ENCODE measurements at regions not wholly inside any gene's neighbourhood (a gene's known extent, or its start where the extent isn't known, plus 50 kb on each side); places are given as distances from the start of the nearest gene placed in this dataset.

DNA sequence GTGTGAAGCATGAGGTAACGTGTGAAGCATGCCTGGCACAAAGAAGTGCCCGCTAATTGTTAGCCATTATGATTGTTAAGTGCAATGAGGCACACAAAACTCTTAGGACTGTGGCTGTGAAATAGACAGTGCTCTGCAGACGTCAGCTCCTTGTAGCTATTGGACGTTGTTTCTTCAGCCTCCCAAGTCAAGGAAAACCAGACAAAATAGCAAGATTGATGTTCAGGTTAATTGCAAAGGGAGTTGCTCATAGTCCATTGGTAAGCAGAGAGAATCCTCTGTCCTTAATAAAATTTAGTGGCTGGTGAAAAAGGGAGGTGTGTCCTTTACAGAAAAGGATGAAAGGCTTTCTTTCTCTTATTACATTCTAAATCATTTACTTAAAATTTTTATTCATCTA is 54.6 kb upstream of the MBP start:
- in situ Hi-C loops (cut with MboI; ENCODE audit: low pct_ligation_motif_present in 1 of 4, low pct_unique_long_range_greater_than_20kb in 1 of 4, low sequenced_read_pairs in 3 of 4) (no loop called here), intact Hi-C loops (cut with DNase I; ENCODE audit: low total_unique reads) (no loop called here)
- Histone ChIP-seq H3K9me3 (no peaks in the 10 kb centered on the region), H3K4me1 (no peaks in the 10 kb centered on the region), H3K27me3 (no peaks in the 10 kb centered on the region), H3K27ac (no peak overlapping the region), H3K36me3 (no peaks in the 10 kb centered on the region), H3K4me3 (no peak overlapping the region)
- no peak for DNase-seq
- no peak for TF ChIP-seq POLR2AphosphoS5 (IDR thresholded peaks at IDR 0.05)
- TF ChIP-seq, protein P1, sequence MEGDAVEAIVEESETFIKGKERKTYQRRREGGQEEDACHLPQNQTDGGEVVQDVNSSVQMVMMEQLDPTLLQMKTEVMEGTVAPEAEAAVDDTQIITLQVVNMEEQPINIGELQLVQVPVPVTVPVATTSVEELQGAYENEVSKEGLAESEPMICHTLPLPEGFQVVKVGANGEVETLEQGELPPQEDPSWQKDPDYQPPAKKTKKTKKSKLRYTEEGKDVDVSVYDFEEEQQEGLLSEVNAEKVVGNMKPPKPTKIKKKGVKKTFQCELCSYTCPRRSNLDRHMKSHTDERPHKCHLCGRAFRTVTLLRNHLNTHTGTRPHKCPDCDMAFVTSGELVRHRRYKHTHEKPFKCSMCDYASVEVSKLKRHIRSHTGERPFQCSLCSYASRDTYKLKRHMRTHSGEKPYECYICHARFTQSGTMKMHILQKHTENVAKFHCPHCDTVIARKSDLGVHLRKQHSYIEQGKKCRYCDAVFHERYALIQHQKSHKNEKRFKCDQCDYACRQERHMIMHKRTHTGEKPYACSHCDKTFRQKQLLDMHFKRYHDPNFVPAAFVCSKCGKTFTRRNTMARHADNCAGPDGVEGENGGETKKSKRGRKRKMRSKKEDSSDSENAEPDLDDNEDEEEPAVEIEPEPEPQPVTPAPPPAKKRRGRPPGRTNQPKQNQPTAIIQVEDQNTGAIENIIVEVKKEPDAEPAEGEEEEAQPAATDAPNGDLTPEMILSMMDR (IDR thresholded peaks at IDR 0.05): no peak
- no peak for TF ChIP-seq POLR2A (IDR thresholded peaks at IDR 0.05)
- no peak for TF ChIP-seq EP300 (IDR thresholded peaks at IDR 0.05; ENCODE audit: low read depth)
- 84 to 89% methylated on average over 3 to 4 of the region's 4 CpGs for WGBS, 2 donors (ENCODE audit: low coverage in 1 of 2)

DNA sequence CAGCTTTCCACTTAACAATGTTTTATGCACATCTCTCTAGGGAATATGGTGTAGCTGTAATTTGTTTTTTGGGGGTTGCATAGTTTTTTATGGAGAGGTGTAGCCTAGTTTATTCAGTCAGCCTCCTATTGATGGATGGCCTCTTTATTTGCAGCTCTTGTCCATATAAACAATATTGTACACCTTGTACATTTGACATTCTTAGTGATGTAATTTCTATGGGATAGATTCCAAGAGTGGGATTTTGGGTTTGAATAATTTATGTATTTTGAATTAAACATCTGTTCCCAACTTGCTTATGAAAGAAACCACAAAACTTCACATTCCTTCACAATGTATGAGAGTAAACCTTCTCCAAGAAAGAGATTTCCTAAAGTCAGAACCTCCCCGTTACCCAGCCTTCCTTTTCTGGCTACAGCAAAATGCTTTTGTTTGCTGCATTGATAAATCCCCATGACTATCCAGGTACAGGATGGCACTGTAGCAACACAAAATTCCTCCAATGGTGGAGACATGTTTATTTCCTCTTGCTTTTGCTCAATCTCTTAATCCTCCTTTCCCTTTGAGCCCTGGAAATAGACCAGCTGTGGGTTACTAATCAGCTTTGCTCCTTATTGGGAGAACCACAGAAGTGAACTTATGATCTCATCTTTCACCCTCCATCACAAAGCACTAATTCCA is 58.4 kb upstream of the GALR1 start:
- H3K4me3 ChIP-seq: no peak overlapping the region
- 64 to 88% methylated on average over 1 of the region's 1 CpG for WGBS, 2 donors (ENCODE audit: low coverage in 1 of 2)
- no peak for DNase-seq
- peak overlapping the region in 1 of 4 donors; percentile 26 for H3K27ac ChIP-seq
- no peaks in the 10 kb centered on the region for H3K4me1 ChIP-seq
- no peaks in the 10 kb centered on the region for H3K9me3 ChIP-seq
- in situ Hi-C loops (cut with MboI; ENCODE audit: low pct_ligation_motif_present in 1 of 4, low pct_unique_long_range_greater_than_20kb in 1 of 4, low sequenced_read_pairs in 3 of 4) (no loop called here), intact Hi-C loops (cut with DNase I; ENCODE audit: low total_unique reads) (no loop called here)
- TF ChIP-seq POLR2AphosphoS5 (IDR thresholded peaks at IDR 0.05) (no peak), POLR2A (IDR thresholded peaks at IDR 0.05) (no peak), EP300 (IDR thresholded peaks at IDR 0.05; ENCODE audit: low read depth) (no peak)
- TF ChIP-seq, protein P1 (IDR thresholded peaks at IDR 0.05): no peak
- no peaks in the 10 kb centered on the region for H3K36me3 ChIP-seq
- no peaks in the 10 kb centered on the region for H3K27me3 ChIP-seq

DNA sequence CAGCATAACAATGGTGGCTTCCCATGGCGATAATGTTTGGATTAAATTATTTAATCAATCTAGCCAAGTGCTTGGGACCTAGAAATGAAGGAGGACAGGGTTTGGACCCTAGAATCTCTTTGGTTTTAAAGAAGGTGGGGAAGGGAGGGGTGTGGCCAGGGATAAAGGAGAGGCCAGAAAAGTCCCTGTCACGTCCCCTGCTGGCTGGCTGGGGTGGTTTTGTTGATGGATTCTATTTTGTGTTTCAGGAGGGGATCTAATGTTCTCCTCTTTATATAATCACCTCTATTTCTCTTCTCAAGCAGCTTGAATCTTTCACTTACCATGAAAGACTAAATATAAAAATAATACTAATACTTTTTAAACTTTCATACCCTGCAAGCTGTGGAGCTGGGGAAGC is 52.6 kb upstream of the GALR1 start:
- no peaks in the 10 kb centered on the region for H3K4me1 ChIP-seq
- in situ Hi-C loops (cut with MboI; ENCODE audit: low pct_ligation_motif_present in 1 of 4, low pct_unique_long_range_greater_than_20kb in 1 of 4, low sequenced_read_pairs in 3 of 4): no loop called here
- TF ChIP-seq, protein P1 (IDR thresholded peaks at IDR 0.05): no peak
- no peak for TF ChIP-seq POLR2A (IDR thresholded peaks at IDR 0.05)
- TF ChIP-seq POLR2AphosphoS5 (IDR thresholded peaks at IDR 0.05): no peak
- intact Hi-C loops (cut with DNase I; ENCODE audit: low total_unique reads): no loop called here
- no peak for DNase-seq
- no peaks in the 10 kb centered on the region for H3K36me3 ChIP-seq
- no peaks in the 10 kb centered on the region for H3K9me3 ChIP-seq
- H3K27me3 ChIP-seq: no peaks in the 10 kb centered on the region
- 79 to 83% methylated on average over 2 of the region's 2 CpGs for WGBS, 2 donors (ENCODE audit: low coverage in 1 of 2)
- H3K4me3 ChIP-seq: no peak overlapping the region
- H3K27ac ChIP-seq: no peak overlapping the region

DNA sequence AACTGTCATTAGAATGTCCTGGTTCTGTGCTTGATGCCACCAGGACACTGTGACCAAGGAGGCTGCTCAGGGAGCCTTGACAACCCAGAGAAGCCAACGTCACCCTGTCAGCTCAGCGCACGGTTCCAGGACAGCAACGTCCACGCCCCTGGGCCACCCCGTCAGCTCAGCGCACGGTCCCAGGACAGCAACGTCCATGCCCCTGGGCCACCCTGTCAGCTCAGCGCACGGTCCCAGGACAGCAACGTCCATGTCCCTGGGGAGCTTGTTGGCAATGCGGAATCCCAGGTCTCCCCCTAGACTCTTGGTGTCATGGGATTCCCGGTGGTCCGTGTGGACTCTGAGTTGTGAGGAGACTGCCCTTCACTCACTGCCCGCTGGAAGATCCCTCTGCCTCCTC is 51.0 kb upstream of the GALR1 start:
- intact Hi-C loops (cut with DNase I; ENCODE audit: low total_unique reads): no loop called here
- Histone ChIP-seq H3K36me3 (no peaks in the 10 kb centered on the region), H3K4me1 (no peaks in the 10 kb centered on the region), H3K9me3 (no peaks in the 10 kb centered on the region), H3K27me3 (no peaks in the 10 kb centered on the region), H3K27ac (no peak overlapping the region), H3K4me3 (no peak overlapping the region)
- TF ChIP-seq, protein P1 (IDR thresholded peaks at IDR 0.05): no peak
- TF ChIP-seq POLR2AphosphoS5 (IDR thresholded peaks at IDR 0.05) (no peak), EP300 (IDR thresholded peaks at IDR 0.05; ENCODE audit: low read depth) (no peak), POLR2A (IDR thresholded peaks at IDR 0.05) (no peak)
- in situ Hi-C loops (cut with MboI; ENCODE audit: low pct_ligation_motif_present in 1 of 4, low pct_unique_long_range_greater_than_20kb in 1 of 4, low sequenced_read_pairs in 3 of 4): no loop called here
- no peak for DNase-seq
- 84 to 100% methylated on average over 1 to 16 of the region's 16 CpGs for WGBS, 2 donors (ENCODE audit: low coverage in 1 of 2)

Measured in transverse colon (tissue), 4 donors.